ENCODE measurements at regions not wholly inside any gene's neighbourhood (a gene's known extent, or its start where the extent isn't known, plus 50 kb on each side); places are given as distances from the start of the nearest gene placed in this dataset.

GRCh38 chr7:69070476-69070875 lies 527.8 kb upstream of the AUTS2 start:
- TF ChIP-seq EZH2 (IDR thresholded peaks at IDR 0.05; ENCODE audit: low read length, unreplicated experiment) (no peak), EZH2phosphoT487 (IDR thresholded peaks at IDR 0.05; ENCODE audit: borderline replicate concordance, low read length) (no peak)
- TF ChIP-seq, protein P1, sequence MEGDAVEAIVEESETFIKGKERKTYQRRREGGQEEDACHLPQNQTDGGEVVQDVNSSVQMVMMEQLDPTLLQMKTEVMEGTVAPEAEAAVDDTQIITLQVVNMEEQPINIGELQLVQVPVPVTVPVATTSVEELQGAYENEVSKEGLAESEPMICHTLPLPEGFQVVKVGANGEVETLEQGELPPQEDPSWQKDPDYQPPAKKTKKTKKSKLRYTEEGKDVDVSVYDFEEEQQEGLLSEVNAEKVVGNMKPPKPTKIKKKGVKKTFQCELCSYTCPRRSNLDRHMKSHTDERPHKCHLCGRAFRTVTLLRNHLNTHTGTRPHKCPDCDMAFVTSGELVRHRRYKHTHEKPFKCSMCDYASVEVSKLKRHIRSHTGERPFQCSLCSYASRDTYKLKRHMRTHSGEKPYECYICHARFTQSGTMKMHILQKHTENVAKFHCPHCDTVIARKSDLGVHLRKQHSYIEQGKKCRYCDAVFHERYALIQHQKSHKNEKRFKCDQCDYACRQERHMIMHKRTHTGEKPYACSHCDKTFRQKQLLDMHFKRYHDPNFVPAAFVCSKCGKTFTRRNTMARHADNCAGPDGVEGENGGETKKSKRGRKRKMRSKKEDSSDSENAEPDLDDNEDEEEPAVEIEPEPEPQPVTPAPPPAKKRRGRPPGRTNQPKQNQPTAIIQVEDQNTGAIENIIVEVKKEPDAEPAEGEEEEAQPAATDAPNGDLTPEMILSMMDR (conservative IDR thresholded peaks at IDR 0.05; ENCODE audit: low read depth, low read length), result no peak
